Left ventricle myocardium superior (tissue), 1 donor: ENCODE measurements at regions not wholly inside any gene's neighbourhood (a gene's known extent, or its start where the extent isn't known, plus 50 kb on each side); places are given as distances from the start of the nearest gene placed in this dataset.
"Not testable (repeated sequence)": the region's sequence is repeated elsewhere in the genome, so short reads cannot be mapped to it uniquely, and the experiment has no call there.

Experiments
- ATAC-seq: fragments of 200-7000 bp; cut with Tn5 transposase; one replicate; pipeline ENCODE4 v1.9.1; 2020; ENCODE audit warnings: mild to moderate bottlenecking, moderate library complexity
- DNase-seq: peaks from one replicate; pipeline ENCODE4 v3.0.0-alpha.2; 2020
- intact Hi-C: fragments of 100-400 bp; cut with micrococcal nuclease; formaldehyde crosslinking; loops from one replicate; pipeline ENCODE4 v1.11.0; 2022
- donor health status: DM: no; HTN: yes; CAD: no; lungs with severe emphysema.

GRCh38 chr17:70542876-70543275, 373.5 kb downstream of the KCNJ2 start:
- intact Hi-C loops, result no loop called here
- DNase-seq (no peak), ATAC-seq (no peak)

- intact Hi-C loops, result no loop called here
Measured at GRCh38 chr17:70544317-70544716, 375.0 kb downstream of the KCNJ2 start.

GRCh38 chr17:70552230-70552981, 383.1 kb downstream of the KCNJ2 start:
- DNase-seq, result no peak
- intact Hi-C loops, result loop anchor here (10.0 kb wide), 1 partner anchor 388 kb away; the partner anchor contains the start of gene KCNJ2
- peak; percentile 86 for ATAC-seq

More at GRCh38 chr17:70544317-70544716, 375.0 kb downstream of the KCNJ2 start:
- ATAC-seq (no peak), DNase-seq (no peak)

DNA sequence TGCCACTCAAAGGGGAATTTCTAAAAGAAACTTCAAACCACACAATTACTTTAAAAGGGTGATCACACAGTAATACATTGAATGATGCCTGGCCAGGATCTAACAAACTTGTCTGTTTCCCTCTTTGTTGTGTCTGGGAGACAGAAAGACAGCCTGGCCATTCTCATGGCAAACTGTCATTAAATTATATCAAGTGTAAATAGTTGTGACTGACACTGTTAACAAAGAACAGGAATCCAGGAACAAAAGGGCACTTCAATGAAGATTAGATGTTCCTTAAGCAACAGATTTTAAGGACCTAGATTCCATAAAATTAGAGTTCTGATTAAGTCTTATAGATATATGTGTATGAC, 383.6 kb downstream of the KCNJ2 start:
- DNase-seq (no peak), ATAC-seq (peak; percentile 88)
- intact Hi-C loops, result loop anchor here (10.0 kb wide), 1 partner anchor 388 kb away; the partner anchor contains the start of gene KCNJ2

DNA sequence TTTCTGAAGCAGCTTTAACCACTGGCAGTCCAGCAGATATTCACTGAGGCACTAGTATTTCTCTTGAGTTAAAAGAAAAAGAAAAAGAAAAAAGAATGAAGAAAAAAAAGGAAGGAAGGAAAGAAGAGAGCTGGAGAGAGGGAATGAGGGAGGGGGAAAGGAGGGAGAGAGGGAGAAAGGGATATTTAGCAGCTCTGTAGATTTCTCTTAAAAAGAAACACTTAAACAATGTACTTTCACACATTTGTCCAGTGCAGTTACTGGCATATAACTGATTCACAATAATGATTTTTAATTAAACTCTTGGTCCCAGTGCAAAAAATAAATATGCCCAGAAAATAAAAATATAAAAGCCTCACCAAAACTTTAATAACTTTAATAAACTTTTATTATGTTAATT, 386.4 kb downstream of the KCNJ2 start:
- intact Hi-C loops, result loop anchor here (10.0 kb wide), 1 partner anchor 391 kb away; the partner anchor contains the start of gene KCNJ2
- DNase-seq (no peak), ATAC-seq (no peak)

GRCh38 chr17:70558821-70559220, 389.5 kb downstream of the KCNJ2 start:
- DNase-seq (no peak), ATAC-seq (no peak)
- intact Hi-C loops, result loop anchor here (10.0 kb wide), 1 partner anchor 394 kb away; the partner anchor contains the start of gene KCNJ2

DNA sequence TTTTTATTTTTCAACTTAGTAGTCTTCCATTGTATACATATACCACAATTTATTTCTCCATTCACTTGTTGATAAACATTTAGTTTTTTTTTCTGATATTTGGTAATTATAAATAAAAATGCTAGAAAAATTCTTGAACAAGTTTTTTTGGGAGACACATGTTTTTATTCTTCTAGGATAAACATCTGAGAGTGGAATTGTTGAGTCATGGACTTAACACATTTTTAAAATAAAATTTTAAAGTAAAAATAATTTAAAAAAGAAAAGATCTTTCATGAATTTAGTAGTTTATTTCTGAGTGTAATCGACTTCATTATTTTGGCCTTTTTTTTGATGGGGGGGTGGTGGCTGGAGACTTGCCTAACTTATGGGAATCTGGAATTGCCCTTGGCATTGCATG, 391.1 kb downstream of the KCNJ2 start:
- DNase-seq (no peak), ATAC-seq (no peak)
- intact Hi-C loops, result no loop called here

DNA sequence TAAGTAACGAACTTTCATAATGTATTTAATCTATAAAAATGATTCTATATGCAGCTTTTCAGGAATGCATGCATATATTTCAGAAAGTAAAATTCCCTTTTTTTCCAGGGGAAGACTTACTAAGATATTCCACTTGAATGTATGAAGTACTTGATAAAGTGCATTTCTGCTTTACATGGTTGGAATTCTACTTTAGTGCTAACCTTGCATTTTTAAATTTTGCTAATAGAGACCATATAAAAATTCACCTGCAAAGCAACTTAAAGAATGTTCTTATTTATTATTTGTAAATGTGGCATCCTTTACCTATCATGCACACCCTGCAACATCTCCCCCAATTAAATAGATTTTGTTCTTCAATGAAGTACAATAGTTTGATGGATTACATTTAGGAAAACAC, 392.8 kb downstream of the KCNJ2 start:
- ATAC-seq (no peak), DNase-seq (no peak)
- intact Hi-C loops, result no loop called here

DNA sequence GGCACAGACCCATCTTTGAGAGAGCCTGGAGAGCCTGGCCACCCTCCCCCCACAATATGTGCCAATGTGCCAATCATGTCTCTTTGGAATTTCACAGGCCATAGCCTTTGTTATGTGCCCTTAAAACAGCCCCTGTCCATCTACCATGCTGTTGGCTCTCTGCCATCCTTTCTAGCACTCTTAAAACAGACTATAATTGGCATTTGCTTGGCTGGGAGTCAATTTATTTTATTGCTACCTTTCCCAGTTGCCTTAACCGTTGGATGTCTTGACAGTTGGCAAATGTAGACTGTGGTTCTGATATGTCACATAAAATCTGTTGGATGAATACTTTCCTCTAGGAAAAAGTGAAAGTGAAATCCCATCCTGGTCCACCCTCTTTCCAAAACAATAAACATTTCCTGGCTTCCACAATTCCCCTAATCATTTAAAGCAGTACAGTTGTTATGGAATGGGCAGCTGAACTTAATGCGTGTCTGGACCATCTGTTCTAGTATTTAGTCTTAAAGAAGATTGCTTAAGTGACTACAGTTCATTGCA, 394.0 kb downstream of the KCNJ2 start:
- ATAC-seq (peak; percentile 97), DNase-seq (peak; percentile 42)
- intact Hi-C loops, result no loop called here

GRCh38 chr17:70564006-70564620, 394.8 kb downstream of the KCNJ2 start:
- no peak for DNase-seq
- intact Hi-C loops, result no loop called here
- ATAC-seq, result no peak

DNA sequence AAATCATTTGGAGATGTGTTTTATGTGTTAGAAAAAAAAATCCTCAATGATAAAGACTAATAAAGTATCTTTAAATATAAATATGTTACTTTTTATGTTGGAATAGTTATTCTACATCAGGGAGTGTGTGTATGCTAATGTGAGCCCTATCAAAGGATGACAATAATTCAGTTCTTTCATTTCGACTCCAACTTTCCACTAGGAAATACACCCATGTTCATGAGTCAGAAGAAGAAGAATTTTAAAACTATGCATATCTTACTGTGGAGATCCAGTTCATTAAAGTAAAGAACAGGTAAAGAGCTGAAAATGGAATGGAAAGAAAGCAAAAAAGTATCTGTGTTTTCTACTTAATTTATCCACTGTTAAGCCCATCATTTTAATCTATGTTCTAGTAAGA, 399.8 kb downstream of the KCNJ2 start:
- DNase-seq, result no peak
- intact Hi-C loops, result no loop called here
- no peak for ATAC-seq

DNA sequence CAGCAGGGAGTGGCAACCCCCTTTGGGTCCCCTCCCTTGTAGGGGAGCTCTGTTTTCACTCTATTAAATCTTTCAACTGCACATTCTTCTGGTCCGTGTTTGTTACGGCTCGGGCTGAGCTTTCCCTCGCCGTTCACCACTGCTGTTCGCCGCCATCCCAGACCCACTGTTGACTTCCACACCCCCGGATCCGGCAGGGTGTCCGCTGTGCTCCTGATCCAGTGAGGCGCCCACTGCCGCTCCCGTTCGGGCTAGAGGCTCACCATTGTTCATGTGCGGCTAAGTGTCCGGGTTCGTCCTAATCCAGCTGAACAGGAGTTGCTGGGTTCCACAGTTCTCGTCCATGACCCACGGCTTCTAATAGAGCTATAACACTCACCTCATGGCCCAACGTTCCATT, 408.1 kb downstream of the KCNJ2 start:
- ATAC-seq, result no peak

DNA sequence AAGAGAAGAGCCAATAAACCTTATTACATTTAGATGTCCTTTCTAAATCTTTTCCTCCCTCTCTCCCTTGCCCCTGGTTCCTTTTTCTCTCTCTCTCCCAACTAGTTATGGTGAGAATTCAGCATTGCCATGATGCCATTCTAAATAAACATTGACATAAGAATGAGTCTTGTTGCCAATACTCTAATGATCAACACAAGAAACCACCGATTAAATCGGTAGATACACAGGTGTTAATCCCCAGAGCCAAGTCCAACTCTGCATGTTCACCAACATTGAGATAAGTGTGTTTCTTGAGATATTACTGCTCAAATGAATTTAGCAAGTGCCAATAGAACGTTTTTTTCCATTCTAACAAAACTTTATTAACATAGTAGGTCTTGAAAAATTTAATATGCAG, 412.1 kb downstream of the KCNJ2 start:
- ATAC-seq (no peak), DNase-seq (no peak)
- intact Hi-C loops, result no loop called here

More for the DNA sequence above, 408.1 kb downstream of the KCNJ2 start:
- intact Hi-C loops, result no loop called here
- no peak for DNase-seq

- DNase-seq, result no peak
- no peak for ATAC-seq
- intact Hi-C loops, result no loop called here
Measured at GRCh38 chr17:70582777-70583176, 413.4 kb downstream of the KCNJ2 start.

DNA sequence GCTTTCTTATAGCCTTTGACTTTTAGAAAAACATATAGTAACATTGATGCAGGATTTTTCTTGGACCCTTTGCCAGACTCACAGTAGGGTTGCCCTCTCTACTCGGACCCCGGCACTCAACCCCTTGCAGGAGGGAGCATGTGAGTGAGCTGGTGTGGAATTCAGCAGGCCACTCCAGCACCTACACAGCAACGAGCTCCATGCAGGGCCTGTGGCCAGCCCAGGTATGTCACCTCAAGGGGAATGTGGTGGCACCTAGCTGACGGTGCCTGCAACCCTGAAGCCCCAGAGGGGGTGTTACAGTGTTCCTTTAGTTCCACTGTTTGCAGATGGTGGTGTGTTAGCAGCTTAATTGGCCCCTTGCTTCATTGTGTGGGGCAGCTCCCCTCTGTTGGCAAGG, 414.9 kb downstream of the KCNJ2 start:
- no peak for ATAC-seq
- intact Hi-C loops, result no loop called here

DNA sequence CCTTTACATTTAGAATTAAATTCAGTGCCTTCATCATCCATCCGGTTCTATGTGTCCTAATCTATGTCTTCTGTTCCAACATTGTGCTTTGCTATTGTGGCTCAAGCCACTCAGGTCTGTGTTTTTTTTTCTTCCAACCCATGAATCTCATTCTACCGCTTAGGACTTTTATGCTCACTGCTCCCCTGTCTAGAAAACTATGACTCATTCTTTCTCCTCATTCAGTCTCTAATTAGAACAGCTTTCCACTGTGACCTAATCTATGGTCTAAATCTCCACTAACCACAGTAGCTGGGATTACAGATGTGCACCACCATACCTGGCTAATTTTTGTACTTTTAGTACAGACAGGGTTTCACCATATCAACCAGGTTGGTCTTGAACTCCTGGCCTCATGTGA, 418.7 kb downstream of the KCNJ2 start:
- ATAC-seq, result no peak
- no peak for DNase-seq
- intact Hi-C loops, result no loop called here

More for the DNA sequence above, 414.9 kb downstream of the KCNJ2 start:
- DNase-seq, result no peak

GRCh38 chr17:70597774-70598173, 428.4 kb downstream of the KCNJ2 start:
- DNase-seq, result no peak
- no peak for ATAC-seq
- intact Hi-C loops, result no loop called here

- intact Hi-C loops, result no loop called here
- ATAC-seq, result no peak
- DNase-seq, result no peak
Measured at GRCh38 chr17:70599198-70599597, 429.9 kb downstream of the KCNJ2 start.

DNA sequence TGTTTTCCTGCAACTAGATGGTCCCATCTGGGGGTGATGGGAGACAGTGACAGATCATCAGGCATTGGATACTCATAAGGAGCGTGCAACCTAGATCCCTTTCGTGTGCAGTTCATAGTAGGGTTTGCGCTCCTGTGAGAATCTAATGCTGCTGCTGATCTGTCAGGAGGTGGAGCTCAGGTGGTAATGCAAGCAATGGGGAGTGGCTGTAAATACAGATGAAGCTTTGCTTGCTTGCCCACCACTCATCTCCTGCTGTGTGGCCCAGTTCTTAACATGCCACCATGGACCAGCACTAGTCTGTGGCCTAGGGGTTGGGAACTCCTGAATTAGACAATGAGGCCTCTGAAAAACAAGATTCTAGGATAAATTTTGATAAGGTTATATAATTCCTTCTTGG, 430.6 kb downstream of the KCNJ2 start:
- DNase-seq, ATAC-seq, intact Hi-C loops: not testable (repeated sequence)

- intact Hi-C loops, result no loop called here
- no peak for DNase-seq
- ATAC-seq, result no peak
Measured at GRCh38 chr17:70603226-70603625, 433.9 kb downstream of the KCNJ2 start.

DNA sequence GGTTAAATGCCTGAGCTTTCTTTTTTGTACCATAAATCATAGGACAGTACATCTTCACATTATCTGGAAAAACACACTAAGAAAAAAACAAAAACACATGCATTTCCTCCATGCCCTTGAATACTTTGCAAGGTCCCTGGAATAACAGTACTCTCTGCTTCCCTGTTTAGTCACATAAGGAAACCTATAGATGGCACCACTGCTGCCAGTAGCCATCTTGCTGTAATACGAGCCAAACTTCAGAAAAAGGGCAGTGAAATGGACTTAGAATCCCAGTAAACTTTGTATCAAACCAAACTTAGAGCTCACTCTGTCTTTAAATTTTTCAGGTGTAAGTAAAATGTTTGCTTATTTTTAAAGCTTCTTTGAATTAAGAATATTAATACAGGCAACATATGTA, 435.5 kb downstream of the KCNJ2 start:
- ATAC-seq (no peak), DNase-seq (no peak)
- intact Hi-C loops, result no loop called here
